Ishikawa (cell line): ENCODE measurements at regions not wholly inside any gene's neighbourhood (a gene's known extent, or its start where the extent isn't known, plus 50 kb on each side); places are given as distances from the start of the nearest gene placed in this dataset.

Experiments used
- EGR1 ChIP-seq: IDR thresholded peaks from 2 replicates; pipeline ENCODE4 v1.6.1; 2012
- EP300 ChIP-seq: IDR thresholded peaks from 2 replicates; pipeline ENCODE4 v1.6.1; 2012; ENCODE audit warnings: borderline replicate concordance
- REST ChIP-seq: IDR thresholded peaks from 2 replicates; pipeline ENCODE4 v1.6.1; 2012; ENCODE audit warnings: low read depth, mild to moderate bottlenecking
- TCF12 ChIP-seq: IDR thresholded peaks from 2 replicates; pipeline ENCODE4 v1.6.1; 2012; ENCODE audit warnings: low read depth

- TF ChIP-seq EGR1 (no peak), EP300 (no peak), TCF12 (no peak), REST (no peak)
Observed at GRCh38 chr13:79933389-79933788, 407.5 kb downstream of the SPRY2 start.
